ENCODE measurements at regions not wholly inside any gene's neighbourhood (a gene's known extent, or its start where the extent isn't known, plus 50 kb on each side); places are given as distances from the start of the nearest gene placed in this dataset.

DNA sequence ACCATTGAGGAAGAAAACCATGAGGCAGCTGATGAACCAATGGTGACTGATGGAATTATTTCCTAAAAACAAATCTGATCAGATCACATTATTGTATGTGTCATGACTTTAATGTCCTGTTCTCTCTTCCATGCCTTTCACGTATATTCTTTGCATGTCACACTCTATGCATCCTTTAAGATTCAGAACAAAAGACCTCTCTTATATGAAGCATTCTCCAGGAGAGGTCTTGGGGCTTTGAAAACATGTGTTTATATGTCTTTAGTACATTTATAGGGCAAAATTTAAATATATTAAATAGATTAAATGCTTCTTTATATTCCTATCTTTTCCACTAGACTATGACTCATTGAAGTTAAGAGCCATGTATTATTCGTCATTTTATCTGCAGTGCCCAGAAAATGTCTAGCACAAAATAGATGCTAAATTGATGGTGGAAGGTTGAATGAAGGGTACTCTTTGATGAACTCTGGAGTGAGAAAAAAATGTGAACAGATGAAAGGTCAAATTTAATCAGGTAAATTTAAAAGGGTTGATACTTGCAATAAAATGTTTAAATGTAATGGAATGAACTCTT lies 196.3 kb downstream of the PSAT1 start:
- no peak for DNase-seq (ENCODE audit: low read depth in 2 of 2)

DNA sequence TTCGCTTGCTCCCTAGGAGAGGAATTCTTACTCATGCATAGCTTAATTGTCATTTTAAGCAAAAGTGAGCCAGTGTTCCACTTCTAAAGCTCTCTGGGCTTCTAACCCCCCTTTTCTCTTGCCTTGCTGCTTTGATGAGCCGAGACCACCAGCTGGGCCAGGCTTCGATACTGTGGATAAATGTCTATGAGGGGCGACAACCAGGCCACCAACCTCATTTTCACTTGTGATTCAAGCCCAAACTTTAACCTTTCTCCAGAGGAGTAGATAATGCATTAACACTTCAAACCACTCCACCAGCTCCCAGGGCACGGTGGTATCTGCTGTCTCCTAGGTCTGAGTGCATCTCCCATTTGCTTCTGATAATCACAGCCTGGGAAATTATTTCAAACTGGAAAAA lies 205.6 kb downstream of the PSAT1 start:
- no peak for DNase-seq (ENCODE audit: low read depth in 2 of 2)

DNA sequence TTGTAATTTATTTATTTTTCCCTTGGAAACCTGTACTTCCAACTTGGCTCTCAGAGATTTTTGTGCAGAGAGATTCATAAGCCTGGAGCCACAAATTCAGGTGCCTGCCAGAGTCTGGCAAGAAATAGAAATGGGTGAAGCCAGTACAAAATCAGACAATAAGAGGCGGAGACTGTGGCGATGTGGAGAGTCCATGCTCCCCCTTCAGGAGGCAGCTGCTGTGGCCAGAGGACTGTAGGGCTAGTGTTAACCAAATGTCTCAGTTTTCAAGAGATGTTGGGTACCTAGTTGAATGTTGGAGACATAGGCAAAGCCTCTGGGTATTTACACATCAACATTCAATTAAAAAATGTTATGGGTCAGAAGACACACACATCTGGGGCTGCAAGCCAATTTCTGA lies 208.6 kb downstream of the PSAT1 start:
- no peak for DNase-seq (ENCODE audit: low read depth in 2 of 2)

DNA sequence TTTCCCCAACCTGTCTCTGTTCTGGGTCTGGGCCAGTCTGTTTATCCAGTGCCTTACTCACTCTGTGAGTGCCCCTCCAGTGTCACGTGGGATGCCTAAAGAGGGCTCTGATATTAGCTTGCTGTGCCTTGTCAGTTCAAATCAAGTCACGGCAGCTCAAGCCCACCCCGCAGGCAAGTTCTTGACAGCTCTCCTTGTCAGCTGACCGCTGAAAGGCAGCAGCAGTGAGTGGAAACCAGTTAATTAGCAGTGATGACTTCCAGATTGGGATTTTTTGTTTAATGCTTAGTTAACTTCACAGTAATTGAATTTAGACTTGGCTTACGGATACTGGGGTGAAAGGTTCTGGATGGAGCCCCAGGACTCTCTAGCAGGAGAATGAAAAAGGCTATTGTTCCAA lies 210.1 kb downstream of the PSAT1 start:
- no peak for DNase-seq (ENCODE audit: low read depth in 2 of 2)

DNA sequence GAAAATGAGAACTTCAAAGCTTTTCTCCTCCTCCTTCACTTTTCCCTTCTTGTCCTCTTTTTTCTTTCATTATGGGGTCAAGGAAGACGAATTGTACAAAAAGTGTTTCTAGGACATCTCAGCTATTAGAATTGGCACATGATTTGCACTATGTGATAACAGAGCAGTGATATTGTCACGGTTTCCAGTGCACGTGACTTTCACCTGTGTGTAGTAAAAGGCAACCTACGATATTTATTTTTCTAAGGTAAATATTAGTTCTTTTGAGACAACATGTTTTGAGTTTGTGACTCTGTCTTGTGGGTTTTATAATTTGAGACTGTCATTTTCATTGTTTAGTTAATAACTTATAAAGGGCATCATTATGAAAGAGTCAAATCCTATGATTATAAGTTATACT lies 213.1 kb downstream of the PSAT1 start:
- no peak for DNase-seq (ENCODE audit: low read depth in 2 of 2)

DNA sequence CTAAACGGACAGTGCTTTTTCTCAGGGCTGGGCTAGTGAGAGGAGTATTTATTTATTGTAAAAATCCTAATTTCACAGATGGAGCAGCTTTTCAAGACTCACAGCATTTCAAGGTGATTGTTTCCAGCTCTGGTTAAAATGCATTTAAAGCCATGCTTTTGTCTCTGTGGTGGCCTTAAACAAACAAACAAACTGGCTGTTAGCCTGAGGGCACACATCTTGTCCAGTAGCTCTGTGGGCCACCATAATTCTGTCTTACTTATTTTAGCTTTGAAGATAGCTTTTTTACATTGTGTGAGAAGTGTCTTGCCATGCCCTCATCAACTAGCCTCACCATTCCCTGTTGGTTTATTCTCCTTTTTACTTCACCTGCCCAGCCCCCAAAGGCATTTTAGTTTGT lies 218.2 kb downstream of the PSAT1 start:
- DNase-seq (ENCODE audit: low read depth in 2 of 2): no peak

DNA sequence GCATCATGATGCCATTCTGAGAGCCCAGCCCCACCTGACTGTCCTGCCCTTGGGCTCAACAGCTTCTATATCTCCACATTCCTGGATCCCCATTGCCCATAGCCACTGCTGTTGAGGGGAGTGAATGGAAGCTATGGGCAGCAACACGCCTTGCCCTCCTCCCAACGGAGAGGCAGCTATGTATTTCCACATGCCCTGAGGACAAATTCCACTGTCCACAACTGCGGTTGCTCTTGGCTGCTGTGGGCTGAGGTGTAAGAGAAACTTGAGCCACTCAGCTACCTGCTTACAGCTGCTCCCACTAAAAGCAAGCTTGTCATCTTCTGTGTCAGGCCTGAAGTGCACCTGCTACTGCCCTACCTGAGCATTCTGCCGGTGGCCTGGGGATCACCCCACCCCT lies 222.9 kb downstream of the PSAT1 start:
- DNase-seq (ENCODE audit: low read depth in 2 of 2): no peak

DNA sequence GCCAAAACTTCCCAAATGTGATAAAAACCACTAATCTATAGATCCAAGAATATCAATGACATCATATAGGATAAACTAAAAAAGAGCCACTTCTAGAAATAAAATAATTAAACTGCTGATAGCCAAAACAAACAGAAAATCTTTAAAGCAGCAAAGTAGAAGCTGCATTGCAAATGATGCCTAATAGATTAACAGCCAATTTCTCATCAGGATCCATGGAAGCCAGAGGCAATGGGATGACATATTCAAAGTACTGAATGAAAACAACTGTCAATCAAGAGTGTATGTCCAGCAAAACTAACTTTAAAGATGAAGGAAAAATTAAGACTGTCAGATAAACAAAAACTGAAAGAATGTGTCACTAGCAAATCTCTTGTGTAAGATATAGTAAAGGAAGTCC lies 224.8 kb downstream of the PSAT1 start:
- no peak for DNase-seq (ENCODE audit: low read depth in 2 of 2)

DNA sequence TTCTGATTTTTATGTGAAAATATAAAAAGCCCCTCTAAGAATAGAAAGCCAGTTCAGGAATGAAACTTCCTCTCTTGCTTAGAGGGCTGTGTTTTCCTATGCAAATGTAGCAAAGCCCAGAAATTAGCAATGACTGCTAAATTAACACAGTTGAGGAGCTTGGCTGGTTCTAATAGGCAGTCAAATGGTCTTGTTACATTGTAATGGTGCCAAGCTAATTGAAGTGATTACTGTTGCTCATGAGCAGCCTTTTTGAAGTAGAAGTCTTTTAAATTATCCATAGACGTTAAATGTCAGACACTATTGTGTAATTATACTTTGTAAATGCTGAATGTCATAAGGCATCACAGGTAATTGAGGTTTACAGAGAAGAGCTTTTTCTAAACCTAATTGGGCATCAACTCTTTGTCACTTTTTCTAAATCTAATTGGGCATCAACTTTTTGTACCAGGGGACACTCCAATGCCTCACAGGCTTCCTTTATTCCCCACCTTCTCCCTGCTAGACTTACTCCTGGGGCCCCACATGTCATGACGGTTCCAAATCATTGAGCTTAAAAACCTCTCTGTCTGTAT lies 229.1 kb downstream of the PSAT1 start:
- no peak for DNase-seq (ENCODE audit: low read depth in 2 of 2)

DNA sequence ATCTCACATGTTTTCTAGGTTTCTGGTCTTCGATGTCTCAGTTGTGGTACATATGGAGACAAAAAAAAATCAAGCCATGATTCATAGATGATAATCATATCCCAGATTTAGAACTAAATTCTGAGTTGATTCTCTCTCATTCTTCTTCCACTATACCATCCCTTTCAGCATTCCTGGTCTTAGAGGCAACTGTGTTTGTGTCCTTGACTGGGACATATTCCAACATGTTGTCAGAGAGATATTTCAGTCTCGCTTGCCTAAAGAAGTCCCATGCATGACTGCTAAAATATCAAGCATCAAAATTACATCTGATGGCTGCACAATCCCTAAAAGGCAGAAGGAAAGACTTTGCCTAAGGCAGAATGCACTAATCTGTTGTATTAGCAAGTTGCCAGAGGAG lies 236.6 kb downstream of the PSAT1 start:
- no peak for DNase-seq (ENCODE audit: low read depth in 2 of 2)

DNA sequence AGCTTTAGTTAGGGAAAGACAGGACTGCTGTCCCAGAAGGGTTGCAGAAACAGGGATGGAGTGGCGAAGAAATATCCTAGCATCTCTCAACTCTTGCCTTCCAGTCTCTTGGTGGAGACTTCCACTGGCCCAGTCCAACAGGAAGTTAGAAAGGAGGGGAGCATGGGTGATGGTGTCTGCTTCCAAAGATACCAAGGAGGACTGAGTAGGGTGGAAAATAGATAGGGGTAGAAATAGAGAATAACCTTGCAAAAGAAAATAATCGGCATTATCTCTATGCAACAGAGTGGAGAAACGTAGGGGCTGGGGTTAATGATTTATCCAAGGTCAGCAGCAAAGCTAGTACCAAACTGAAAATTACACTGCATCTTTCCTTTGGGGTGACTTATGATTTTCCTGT lies 242.3 kb downstream of the PSAT1 start:
- DNase-seq (ENCODE audit: low read depth in 2 of 2): no peak

DNA sequence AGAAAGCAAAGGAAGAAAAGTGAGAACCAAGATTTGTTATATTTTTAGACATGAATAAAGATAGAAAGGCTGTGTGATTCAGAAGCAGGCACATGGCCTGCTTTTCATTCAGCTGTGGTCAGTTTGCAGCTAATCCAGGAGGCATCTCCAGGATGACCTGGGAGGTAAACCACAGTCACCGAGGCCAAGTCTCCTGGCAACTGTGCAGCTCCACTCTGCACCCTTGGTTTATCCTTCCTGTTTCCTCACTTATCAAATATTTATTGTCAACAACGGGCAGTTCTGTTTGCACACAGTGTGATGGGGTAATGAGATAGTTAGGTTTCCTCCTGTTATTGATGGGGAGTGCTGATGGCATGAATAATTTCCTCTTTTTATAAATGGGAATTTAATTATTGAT lies 243.0 kb downstream of the PSAT1 start:
- no peak for DNase-seq (ENCODE audit: low read depth in 2 of 2)

DNA sequence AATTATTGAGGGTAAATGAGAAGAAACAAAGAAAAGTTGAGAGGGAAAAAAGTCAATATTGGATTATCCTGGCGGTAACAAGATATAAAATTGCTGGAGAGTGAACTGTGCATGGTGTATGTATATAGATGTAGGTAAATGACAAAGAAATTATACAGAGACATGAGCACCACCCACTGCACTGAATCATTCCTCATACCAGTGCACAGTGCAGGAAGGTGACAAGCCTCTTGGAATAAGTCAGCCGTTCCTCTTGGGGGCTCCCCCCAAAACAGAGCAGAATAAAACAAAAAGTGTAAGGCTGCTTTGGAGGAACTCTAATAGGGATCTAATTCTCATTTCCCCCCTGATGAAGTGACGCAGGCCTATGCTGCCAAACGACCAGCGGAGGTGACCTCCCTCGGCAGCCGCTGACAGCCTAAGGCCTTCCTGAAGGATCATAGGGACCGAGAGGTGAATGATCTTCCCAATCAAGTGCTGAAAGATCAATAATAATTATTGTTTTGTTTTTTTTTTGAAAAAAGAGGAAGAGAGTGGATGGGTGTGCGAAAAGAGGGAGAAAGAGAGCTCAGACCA lies 245.0 kb downstream of the PSAT1 start:
- no peak for DNase-seq (ENCODE audit: low read depth in 2 of 2)

DNA sequence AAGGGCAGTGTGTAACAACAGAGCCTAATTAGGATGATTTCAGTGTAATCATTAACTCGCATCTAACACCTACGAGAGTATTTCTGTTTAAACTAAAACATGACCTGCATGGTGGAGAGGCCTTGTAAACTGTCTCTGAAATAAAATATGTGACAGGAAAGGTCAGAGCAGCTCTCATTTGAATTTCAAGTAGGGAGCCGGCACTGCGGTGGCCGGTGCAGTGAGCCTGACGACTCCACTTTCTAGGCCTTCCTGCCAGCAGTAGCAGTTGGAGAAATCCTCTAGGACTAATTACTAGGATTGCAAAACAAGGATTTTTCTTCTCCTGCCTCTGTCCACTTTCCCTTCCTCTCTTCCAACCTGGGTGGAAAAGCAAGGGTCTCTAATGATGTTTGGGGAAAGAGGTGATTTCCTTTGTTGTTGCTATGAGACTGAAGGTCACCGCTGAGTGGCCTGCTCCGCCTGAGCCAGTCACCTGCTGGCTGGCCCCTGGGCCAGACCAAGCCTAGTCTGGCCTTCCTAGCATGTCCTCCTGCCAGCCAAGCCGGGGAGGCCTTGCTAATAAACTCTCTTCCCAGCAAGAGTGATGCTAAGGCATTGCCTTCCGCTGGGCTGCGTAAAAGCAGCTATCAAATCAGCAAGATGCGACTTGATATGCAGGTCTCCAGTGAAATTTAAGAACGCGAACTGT lies 245.7 kb downstream of the PSAT1 start:
- DNase-seq (ENCODE audit: low read depth in 2 of 2): no peak

DNA sequence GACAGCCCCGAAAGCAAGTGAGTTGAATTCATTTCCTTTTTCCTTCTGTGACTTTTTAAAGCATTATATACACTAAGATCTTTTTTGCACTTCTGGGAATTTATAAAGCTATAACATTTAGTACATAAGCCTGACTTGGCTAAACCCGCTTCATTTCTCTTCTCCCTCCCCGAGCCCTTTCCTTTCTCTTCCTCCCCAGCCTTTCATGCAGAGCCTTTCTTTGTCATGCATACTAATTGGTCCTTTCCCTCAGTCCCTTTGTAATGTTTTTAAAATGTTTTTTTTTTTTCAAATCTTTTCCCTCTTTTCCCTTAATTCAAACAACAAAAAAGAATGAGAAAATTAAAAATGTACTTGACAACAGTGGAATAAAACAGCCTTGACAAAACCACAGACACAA lies 246.4 kb downstream of the PSAT1 start:
- no peak for DNase-seq (ENCODE audit: low read depth in 2 of 2)

DNA sequence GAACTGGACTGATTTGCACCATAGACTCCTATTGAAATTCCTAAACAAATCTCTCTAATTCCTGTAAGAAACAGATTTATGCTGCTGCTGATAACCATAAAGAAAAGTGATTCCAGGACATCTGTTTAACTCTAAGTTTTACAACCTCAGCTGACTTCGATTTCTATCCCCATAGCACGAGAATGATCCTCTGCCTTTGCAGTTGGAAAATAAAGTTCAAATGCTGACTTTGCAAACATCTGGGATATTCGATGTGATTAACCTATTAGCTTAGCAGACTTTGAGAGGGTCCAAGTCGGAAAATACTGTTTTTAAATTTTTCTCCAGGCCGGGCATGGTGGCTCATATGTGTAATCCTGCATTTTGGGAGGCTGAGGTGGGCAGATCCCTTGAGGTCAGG lies 247.3 kb downstream of the PSAT1 start:
- no peak for DNase-seq (ENCODE audit: low read depth in 2 of 2)

DNA sequence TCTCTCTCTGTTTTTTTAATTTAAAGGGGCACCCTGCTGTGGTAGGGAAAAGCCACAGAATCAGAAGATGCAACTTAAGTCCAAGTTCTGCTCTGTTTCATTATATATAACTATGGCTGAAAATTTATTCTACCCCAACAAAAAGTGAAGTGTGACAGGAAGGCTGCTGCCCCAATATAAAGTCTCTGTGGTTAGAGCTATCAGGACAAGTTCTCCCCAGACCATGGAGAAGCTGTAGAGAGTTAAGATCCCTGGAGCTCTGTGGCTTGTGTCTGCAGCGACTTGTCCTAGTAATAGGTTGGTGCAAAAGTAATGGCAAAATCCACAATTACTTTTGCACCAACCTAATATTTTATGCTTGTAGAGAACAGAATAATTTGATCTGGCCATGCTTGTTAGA lies 250.9 kb downstream of the PSAT1 start:
- DNase-seq (ENCODE audit: low read depth in 2 of 2): no peak

DNA sequence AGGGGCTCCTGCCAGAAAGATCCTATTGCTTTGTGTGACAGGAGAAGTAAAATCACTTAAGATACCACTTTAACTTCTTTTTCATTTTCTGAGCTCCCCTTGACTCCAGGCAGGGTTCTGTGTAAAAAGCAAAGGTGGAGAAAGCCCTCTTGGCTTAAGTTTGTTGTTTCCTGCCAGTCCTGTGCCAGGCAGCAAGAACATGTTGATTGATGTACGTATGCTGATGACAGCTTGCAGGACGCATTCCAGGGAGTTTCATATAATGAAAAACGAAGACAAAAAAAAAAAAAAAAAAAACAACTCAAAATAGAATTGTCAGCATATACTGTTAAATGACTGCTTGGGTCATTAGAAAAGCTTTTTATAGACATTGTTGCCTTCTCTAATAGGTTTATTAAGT lies 251.7 kb downstream of the PSAT1 start:
- no peak for DNase-seq (ENCODE audit: low read depth in 2 of 2)

DNA sequence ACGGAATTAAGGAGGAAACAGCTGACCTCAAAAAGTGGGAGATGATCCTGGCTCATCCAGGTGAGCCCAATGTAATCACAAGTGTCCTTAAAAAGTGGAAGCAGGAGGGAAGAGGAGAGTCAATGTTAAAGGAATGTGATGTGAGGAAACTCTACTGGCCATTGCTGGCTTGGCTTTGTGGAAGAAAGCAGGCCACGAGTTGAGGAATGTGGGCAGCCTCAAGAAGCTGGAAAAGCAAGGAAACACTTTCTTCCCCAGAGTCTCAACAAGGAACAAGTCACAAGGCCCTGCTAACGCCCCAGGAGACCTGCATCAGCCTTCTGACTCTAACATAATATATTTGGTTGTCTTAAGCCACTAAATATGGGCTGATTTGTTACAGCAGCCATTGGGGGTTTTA lies 252.8 kb downstream of the PSAT1 start:
- DNase-seq (ENCODE audit: low read depth in 2 of 2): no peak

DNA sequence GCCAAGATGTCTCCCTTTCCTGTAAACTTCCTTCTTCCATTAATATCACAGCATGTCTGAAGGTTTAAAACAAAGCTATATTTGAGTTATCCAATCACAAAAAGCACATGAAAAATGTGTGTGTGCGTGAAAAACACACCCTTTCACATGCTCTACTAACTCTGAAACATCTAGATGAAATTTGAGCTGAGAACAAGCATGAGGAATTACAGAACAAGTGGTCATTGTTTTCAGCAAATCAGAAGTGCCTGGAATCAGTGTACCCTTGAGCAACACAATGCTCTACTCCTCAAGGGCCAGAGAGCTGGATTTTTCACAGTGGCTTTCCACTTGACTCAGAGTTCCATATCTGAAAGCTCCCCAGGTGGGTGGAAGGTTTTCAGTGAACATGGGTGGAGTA lies 255.9 kb downstream of the PSAT1 start:
- DNase-seq (ENCODE audit: low read depth in 2 of 2): no peak

DNA sequence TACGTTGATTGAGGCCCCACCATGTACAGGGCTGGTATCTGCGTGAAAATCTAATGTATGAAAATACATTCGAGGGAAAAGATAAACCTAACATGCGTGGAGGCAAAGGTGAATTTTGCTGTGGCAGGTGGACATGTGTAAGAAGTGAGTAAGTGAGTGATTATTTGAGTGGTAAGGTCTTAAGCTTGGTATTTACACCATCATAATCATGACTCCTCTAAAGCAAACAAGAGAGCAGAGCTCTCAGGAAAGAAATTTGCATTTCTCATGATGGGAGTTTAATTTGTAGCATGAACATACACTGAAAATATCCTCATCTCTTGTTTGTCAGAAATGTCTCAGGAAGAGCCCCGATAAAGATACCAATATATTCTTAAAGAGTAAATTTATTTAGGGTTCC lies 260.6 kb downstream of the PSAT1 start:
- DNase-seq (ENCODE audit: low read depth in 2 of 2): no peak

DNA sequence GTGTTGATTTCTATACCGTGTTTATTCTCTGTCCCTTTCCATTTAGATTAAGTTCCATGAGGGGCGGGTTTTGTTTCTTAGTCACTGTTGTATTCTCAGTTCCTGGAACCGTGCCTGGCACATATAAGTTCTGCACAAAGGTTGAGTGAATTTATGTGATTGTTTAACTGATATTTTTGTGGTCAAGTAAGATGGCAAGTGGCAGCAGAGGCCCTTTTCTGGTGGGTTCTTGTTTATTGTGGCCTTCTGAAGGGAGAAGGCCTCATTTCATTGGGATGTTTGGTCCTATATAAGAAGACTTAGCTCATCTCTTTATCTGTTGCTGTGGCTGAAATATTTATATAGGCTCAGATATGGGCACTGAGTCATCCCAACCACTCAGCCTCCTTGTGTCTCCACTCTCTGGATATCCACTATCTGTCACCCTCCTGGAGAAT lies 262.5 kb downstream of the PSAT1 start:
- DNase-seq (ENCODE audit: low read depth in 2 of 2): no peak

DNA sequence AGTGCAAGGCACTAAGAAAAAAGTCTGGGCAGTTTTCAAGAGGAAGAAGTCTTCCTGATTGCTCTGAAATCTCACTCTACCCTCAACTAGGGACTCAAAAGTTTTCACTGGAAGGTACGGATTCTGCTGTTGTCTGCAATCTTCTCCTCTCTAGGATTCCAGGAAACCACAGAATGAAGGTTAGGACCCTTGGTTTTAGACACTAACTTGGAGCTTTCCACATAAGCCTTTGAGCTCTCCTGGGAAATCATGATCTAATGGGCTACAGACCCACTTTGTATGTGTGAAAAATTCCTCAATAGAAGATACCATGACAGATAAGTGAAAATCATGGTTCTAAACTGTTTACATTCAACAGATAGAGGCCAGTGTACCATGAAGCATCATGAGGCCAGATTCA lies 265.1 kb downstream of the PSAT1 start:
- DNase-seq (ENCODE audit: low read depth in 2 of 2): no peak

All from fibroblast of skin of left quadriceps (primary cell).